COLO668 (cell line): ENCODE measurements at regions not wholly inside any gene's neighbourhood (a gene's known extent, or its start where the extent isn't known, plus 50 kb on each side); places are given as distances from the start of the nearest gene placed in this dataset.
"Not testable (repeated sequence)": the region's sequence is repeated elsewhere in the genome, so short reads cannot be mapped to it uniquely, and the experiment has no call there.

Experiments
- DNase-seq: peaks from one replicate; lab custom pipeline; 2025; ENCODE audit not compliant: unreplicated experiment; lab: John Stamatoyannopoulos, UW

DNA sequence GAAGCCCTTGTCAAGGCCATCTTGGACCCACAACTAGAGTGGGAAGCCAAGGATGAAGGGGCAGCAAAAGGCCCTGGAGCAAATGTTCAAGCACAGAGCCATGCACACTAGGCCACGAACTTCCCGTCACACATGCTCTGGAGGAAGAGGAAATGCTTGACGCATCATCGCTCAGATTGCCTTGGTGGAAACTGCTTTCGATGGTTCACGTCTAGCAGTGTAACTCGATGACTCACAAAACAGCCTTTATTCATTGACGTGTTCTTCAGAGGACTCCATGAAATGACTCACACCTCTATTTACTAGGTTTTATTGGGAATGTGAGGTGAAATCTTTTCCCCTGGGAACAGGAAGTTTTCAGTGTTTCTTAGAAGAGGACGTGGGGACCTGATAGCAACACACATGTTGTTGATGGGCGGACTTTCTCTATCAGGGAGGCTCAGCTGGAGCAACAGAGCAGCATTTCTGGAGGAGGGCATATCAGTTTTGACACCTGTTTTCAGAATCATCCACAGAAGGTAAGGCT, 79.8 kb upstream of the FLT1 start:
- DNase-seq, result peak; percentile 74

DNA sequence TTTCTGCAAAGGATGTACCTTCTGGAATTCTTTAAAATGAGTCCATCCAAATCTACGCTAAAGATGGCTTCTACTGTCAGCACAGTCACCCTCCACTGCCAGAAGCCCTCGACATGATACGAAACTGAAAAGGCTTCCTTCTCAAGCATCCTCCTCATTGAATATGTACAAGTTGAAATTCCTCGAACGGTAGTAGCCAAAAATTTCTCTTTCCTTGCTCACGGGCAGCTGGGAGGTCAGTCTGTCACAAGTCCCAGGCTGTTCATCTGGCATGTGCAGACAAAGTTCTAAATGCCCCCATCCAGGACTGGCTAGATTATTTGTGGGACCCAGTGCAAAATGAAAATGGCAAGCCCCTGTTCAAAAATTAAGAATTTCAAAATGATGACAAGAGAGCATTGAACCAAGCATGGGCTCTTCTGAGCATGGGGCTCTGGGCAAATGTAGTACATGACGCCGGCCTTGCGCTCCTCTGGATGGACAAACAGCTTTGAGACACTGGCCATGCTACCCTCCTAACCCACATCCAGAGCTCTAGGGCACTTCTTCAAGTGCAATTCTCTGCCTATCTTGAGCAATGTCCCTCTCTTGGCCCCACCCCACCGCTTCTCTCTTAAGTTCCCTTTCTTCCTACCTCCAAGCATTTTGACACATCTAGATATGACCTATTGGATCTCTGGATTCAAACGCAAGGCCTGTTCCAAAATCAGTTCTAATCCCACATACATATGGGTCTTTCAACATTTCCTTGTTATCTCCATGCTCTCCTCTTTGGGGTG, 78.9 kb upstream of the FLT1 start:
- no peak for DNase-seq

DNA sequence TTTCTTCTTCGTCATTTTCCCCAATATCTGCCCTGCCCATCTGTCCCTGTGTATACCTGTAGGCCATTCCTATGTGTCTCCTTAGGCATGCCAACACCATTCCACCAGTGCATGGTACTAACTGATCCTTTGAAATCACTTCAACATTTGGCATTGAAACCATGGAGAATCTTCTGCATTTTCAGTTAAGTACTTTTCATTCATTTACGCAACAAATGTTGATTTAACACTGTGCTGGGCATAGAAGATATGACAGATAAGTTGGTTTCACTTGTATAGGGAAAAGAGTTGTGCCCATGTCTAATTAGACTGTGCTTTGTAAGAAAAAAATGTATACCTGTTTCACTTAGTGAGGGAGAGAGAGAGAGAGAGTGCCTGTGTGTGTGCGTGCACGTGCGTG, 77.9 kb upstream of the FLT1 start:
- no peak for DNase-seq

DNA sequence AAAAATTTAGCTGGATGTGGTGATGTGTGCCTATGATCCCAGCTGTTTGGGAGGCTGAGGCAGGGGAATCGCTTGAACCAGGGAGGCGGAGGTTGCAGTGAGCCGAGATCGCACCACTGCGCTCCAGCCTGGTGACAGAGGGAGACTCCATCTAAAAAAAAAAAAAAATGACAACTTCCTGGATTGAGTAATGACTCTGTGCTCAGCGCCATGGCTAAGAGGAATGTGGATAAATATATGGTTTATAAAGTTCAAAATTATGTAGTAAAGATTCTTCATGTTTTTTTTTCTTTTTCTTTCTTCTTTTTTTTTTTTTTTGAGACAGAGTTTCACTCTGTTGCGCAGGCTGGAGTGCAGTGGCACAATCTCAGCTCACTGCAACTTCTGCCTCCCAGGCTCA, 75.4 kb upstream of the FLT1 start:
- DNase-seq, result not testable (repeated sequence)

DNA sequence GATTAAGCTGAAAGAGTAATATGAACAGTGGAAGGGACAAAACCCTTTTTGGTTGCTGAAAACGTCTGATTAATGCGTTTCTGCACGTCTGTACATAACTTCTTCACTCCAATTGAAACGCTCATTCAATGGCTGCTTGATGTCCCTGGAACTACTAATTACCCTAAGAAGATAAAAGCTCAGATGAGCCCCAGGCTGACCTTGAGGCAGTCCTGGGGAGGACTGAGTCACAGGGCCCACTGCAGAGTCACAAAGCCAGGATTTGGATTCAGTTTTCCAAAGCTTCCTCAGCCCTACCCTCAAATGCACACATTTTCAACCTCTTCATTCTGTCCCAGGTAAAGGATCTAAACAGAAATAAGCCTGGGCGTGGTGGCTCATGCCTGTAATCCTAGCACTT, 75.0 kb upstream of the FLT1 start:
- no peak for DNase-seq

DNA sequence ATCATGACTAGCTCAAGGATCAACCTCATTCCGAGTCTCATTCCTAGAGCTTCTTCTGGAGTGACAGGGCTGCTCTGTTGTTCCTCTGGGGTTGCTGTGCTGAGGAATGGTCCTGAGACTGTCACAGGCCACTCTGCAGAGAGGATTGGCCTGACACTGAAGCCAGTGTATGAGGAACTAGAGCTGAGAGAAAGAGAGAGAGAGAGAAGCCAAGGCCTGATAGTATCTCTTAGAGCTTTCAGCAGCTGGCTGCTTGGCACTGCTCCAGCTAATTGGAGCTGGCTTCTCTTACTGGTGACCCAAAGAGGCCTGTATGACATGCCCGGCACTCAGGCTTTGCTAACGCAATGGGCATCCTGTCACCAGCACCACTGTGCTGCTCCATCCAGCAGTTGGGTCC, 73.4 kb upstream of the FLT1 start:
- DNase-seq, result peak; percentile 91

DNA sequence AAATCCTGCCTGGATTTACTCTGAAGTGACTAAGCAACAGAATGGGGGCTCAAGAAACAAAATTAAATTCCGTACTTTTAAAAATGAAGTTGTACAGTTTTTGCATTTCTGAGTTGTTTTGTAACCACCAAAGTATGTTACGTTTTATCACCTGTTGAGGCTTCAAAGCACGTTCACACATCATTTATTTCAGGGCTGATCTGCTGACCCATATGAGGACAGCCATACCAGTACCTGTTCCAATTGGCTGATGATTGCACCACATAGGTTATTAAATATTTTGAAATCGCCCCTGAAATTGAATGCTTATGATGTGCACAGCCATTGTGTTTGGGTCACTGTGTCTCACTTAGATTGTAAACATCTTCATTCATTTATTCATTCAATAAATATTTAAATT, 72.0 kb upstream of the FLT1 start:
- DNase-seq, result no peak

DNA sequence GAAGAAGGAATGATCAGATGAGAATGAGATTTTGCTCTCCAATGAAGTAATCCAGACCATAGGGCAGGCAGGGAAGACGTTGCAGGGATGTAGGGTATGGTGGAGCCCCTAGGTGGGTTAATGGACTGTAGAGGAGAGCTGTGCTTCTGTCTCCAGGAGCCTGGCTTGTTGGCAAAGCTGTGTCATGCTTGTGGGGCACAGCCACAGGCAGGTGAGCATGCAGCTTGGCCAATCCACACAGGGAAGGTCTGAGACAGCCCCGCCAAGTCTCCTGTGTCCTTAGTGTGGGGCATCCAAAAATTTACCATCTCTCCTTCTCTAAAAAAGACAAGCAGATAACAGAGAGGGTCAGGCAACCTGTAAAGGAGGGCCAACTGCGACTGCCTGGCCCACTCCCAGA, 71.4 kb upstream of the FLT1 start:
- DNase-seq, result no peak

DNA sequence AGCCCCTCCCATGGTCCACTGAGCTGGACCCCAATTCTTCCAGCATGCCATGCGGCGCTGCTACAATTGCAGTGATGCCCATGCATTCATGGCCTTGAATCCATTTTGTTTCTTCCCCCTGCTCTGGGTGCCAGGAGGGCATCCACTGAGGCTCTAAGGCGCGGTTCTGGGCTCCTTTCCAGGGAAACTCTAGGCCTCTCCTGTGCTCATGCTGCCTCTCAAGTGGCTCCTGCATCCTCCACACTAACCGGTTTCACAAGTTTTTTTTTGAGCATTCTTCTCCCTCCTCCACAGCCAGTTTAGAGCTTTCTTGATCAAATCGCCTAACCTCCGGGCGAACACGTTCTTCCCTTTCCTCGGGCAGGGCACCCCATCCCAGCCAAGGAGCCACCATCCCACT, 69.1 kb upstream of the FLT1 start:
- DNase-seq, result no peak

DNA sequence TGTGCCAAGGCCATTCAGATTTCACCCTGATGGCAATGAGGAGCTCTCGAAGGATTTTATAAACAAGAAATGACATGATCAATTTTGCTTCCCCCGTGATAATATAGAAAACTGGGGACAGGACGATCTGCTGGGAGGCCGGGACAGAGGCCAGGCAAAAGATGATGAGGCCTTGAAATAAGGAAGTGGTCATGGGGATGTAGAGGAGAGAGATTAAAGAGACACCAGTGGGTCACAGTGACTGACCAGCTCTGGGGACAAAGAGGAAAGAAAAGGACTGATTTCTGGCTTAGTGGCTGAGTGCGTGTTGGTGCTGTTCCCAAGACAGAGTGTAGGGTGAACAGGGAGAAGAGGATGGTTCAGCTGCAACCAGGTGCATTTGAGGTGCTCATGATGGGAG, 68.7 kb upstream of the FLT1 start:
- no peak for DNase-seq

DNA sequence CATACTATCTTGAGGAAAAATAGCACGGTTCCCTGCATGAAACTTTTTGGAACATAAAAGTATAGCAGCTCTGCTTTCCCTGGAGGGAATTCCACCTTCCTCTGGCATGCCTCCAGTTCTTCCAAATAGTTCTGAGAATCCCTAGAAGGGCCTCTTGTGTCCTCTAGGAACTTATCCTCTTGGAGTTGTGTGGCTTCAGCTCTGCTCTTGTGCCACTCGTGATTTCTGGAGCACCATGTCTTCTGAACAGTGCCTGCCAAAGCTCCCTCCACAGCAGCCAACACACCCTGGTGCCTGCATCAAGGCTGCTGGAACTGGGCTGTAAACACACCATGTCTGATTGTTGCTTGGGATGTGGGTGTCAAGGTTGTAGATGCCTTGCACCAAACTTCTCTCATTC, 65.7 kb upstream of the FLT1 start:
- no peak for DNase-seq

DNA sequence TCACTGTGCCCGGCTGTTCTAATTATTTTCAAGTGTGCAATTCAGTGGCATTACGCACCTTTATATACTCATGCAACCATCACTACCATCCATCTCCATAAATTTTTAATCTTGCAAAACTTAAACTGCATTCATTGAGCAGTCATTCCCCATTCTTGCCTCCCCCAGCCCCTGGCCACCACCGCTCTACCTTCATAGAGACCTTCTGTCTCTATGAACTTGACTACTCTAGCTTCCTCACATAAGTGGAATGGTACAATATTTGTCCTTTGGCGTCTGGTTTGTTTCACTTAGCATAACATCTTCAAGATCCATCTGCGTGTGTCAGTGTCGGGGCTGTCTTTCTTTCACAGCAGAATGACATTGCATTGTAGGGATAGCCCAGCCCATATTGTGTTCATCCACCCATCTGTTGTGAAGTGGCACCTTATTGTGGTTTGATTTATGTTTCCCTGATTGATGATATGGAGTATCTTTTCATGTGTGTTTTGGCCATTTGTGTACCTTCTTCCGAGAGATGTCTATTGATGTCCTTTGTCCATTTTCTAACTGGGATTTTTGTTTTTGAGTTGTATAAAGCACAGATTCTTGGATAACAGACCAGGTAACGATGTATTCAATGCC, 64.8 kb upstream of the FLT1 start:
- DNase-seq, result peak; percentile 30

DNA sequence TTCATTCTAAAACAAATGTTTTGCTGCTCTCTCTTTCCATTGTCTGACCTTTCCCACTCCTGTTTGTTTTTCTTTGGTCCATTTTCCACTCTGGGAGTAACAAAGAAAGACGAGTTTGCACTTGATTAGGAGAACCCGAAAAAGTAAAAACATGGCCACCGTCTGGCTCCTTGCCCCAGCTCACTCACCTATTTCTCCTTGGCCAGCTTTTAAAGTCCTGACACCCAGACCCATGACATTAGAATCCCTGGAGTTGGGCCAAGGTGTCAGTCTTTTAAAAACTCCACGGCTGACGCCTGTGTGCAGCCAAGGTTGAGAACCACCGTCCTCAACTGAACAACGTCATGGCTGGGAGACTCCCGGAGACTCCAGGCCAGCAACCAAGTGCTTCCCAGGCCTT, 63.6 kb upstream of the FLT1 start:
- no peak for DNase-seq

DNA sequence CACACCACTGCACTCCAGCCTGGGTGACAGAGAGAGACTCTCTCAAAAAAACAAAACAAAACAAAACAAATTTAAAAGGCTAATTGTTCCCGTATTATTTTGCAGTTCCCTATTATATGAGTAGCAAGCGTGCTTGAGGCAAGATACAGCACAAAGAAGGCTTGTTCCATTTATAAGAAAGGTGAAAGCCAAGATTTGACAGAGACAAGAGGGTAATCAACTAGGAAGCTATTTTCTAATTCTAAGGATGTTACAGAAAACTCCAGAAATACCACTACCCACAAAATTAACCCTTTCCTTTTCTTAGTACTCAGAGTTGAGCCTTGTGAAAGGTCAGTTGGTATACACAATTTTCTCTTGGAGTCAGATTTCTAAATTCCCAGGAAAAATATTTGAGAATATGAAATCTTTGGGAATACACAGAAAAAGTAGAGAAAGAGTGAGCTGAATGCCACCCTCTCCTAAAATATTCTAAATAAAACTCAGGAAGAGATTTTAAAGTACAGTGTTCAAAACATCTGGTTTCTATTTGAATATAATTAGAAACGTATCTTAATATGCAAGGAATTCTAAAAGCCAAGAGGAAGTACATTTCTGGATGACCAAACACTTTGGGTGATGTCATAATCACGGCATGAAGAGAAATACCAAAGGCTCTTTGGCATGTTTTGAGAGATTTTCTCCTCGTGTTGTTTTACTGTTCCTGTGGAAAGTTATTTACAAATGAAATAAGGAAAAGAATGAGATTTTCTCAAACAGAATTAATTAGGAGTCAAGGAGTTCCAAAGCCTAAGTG, 63.0 kb upstream of the FLT1 start:
- DNase-seq, result no peak

DNA sequence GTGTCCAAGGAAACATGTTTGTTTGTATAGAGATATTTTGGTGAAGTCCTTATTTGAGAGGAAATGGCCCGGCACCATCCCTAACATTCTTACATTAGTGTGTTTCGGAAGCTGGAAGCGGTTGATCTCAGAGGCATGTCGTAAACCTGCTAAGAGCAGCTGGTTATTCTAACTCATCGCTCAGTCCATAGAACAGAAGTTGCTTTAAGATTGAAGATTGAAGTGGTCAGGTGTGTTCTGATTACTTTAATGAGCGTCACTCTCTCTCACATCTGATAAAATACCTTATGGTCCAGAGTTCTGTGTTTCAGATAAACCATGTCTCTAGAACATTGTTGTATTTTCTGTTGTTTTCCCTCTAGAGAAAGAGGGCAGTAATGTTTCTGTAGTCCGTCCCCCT, 60.2 kb upstream of the FLT1 start:
- no peak for DNase-seq

DNA sequence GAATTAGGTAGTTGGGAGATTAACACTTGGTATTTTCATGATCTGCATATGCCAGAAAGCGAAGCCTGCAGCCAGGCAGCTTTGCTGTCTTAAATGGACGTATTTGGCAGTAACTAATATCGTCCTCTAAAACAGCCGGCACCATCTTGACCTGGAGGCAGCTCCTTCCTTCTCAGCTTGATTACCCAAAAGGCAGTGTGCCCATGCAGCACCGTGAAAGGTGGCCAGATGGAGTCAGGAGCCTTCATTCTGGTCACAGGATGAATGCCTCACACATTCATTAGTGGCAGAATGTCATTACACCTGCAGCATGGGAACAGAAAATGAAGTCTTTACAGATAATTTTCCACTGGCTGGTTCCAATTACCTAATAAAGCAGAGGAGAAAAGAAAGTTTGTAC, 59.0 kb upstream of the FLT1 start:
- no peak for DNase-seq

DNA sequence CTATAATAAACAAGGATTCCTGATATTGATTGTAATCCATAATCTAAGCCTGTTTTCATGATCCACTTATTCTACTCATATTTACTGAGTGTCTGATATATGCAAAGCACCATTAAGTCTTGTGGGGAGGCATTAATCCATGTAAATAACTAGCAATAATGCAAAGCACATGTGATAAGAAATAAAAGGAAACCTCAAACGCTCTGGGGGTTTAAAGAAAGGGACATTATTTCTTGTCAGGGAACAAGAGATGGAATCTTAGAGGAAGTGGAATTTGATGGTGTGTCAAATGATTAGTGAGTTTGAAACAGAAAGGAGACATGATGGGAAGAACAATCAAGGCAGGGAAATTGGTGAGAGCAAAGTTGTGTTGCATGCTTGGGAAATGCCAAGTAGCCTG, 57.4 kb upstream of the FLT1 start:
- DNase-seq, result no peak

DNA sequence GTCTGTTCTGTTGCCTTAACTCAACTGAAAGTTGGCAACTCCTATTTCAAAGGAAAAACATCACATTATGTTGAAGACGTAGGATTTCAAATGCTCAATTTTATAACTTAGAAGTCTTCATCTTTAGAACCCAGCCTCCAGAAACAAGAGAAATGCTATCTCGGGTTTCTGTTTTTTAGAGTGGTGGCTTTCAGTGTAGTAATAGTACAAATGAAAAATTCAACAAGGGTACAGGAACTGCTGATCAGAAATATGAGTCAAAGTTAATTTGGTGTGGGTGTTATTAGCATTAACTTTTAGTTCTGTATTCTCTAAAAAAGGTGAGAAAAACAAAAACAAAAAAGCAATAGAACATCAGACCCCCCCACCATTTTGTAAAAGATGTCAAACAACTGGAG, 56.6 kb upstream of the FLT1 start:
- no peak for DNase-seq

DNA sequence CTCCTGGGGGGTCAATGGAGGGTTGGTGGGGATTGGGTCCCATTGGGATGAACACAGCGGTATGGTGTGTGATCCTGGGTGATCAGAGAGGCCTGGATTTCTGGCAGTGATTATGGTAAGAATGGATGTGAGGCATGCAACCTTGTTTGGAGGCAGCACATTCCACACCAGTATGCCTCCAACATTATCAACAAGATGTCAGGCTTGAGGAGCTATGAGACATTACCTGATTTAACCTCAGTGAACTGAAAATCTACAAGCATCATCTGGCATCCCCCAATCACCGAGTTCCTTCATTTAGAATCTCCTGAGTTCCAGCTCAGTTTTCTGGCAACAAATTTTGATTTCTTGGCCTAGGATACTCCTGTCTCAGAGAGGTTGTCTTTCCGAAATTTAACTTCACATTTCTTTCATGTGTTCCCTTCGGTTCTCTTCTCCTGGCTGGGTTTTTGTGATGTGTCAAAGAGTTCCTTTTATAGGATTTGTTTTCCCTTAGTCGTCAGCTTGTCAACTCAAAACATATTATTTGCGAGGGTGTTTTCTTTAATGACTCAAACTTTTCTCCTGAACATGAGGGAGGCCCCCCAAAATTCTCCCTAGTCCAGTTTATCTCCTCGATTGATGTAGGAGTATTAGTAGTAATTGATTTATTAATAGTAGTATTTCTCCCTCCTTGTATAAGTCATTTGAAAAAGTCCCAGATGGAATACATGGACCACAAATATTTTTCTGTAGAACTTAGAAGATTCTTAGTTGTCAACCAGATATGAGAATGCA, 56.0 kb upstream of the FLT1 start:
- no peak for DNase-seq

DNA sequence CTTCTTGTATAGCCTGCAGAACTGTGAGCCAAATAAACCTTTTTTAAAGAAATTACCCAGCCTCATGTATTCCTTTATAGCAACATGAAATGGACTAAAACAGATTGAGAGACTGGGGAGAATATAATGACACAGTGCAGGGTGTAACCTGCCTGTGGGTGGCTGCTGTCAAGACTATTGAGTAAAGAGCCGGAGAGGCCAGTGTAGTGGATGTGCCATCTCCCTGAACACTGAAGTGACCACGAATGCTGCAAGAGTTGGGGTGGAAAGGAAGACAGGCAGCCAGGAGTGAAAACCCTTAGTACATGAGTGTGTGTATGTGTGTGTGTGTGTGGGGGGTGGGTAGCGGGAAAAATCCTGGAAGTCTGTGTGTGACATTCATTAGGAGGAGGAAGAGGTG, 55.2 kb upstream of the FLT1 start:
- no peak for DNase-seq

DNA sequence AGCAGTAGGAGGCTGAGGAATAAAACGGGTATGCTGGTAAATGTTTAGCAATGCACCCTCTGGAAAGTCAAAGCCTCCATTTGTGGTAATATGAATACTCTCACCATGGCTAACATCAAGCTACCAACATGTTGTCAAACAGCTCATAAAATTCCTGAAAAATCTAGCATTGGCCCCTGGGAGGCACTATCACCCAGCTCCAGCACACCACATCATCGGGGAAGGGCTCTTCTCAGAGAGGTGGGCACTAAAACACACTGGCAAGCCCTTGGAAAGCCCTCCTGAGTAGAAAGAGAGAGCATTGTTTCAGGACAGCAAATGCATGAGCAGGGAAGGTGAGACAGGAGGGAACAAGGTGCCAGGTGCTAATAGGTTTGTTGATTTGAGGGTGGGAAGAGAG, 53.9 kb upstream of the FLT1 start:
- DNase-seq, result no peak
